ENCODE measurements at regions not wholly inside any gene's neighbourhood (a gene's known extent, or its start where the extent isn't known, plus 50 kb on each side); places are given as distances from the start of the nearest gene placed in this dataset.

DNA sequence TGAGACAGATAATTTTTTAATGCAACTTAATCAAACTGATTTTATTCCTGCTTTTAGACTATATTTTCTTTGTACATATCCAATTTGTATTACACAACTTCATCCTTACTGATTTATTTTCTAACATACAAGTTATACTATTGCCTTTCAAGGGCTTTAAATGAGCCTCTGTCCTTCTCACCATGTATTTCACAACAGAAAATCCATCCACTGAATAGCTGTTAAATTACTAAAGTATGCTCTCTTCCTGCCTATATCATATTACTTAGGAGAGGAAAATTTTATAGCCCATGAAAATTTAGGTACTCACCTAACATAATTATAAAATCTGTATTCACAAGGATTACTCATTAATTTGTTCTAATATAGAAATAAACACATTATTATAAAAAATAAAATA is 528.6 kb downstream of the ANKRD50 start:
- no peaks in the 10 kb centered on the region for H3K36me3 ChIP-seq
- no peak for TF ChIP-seq CTCF (IDR thresholded peaks at IDR 0.05; ENCODE audit: low read depth, low read length)
- no peaks in the 10 kb centered on the region for H3K9me3 ChIP-seq (ENCODE audit: severe bottlenecking)
- no peak overlapping the region for H3K4me3 ChIP-seq (ENCODE audit: low read depth, low read length)
- no peaks in the 10 kb centered on the region for H3K27me3 ChIP-seq (ENCODE audit: insufficient read depth, low read depth, severe bottlenecking)
- no peak for DNase-seq
- no peak overlapping the region for H3K27ac ChIP-seq

- no peak for TF ChIP-seq CTCF (IDR thresholded peaks at IDR 0.05; ENCODE audit: low read depth, low read length)
- Histone ChIP-seq H3K36me3 (no peaks in the 10 kb centered on the region), H3K4me3 (ENCODE audit: low read depth, low read length) (no peak overlapping the region), H3K27ac (no peak overlapping the region), H3K9me3 (ENCODE audit: severe bottlenecking) (no peaks in the 10 kb centered on the region), H3K27me3 (ENCODE audit: insufficient read depth, low read depth, severe bottlenecking) (no peaks in the 10 kb centered on the region)
- no peak for DNase-seq
Measured at GRCh38 chr4:124184792-124185191, 527.7 kb downstream of the ANKRD50 start.

DNA sequence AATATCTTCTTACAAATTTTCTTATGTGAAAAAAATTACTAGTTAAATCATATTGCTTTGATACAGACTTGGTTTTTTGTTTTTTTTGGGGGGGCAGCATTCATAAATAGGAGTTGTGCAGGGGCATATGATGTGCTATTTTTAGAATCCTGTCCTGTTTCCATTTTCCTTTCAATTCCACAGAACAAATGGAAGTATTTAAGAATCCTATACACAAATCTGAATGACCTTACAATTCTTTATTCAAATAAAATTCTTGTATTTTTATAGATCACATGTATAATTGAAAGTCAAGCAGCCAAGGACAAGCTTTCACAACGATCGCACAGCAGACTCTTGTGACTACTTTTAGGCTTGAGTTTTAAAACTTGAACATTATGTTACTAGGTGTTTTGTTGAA is 523.9 kb downstream of the ANKRD50 start:
- H3K27ac ChIP-seq, result no peak overlapping the region
- no peaks in the 10 kb centered on the region for H3K36me3 ChIP-seq

GRCh38 chr4:124189545-124189944 is 523.0 kb downstream of the ANKRD50 start:
- H3K27me3 ChIP-seq (ENCODE audit: insufficient read depth, low read depth, severe bottlenecking), result no peaks in the 10 kb centered on the region
- no peak for DNase-seq
- no peak for TF ChIP-seq CTCF (IDR thresholded peaks at IDR 0.05; ENCODE audit: low read depth, low read length)

More for the DNA sequence above, 523.9 kb downstream of the ANKRD50 start:
- DNase-seq, result no peak
- Histone ChIP-seq H3K9me3 (ENCODE audit: severe bottlenecking) (no peaks in the 10 kb centered on the region), H3K27me3 (ENCODE audit: insufficient read depth, low read depth, severe bottlenecking) (no peaks in the 10 kb centered on the region), H3K4me3 (ENCODE audit: low read depth, low read length) (no peak overlapping the region)
- TF ChIP-seq CTCF (IDR thresholded peaks at IDR 0.05; ENCODE audit: low read depth, low read length), result no peak

GRCh38 chr4:124191329-124191728 is 521.2 kb downstream of the ANKRD50 start:
- Histone ChIP-seq H3K27ac (no peak overlapping the region), H3K27me3 (ENCODE audit: insufficient read depth, low read depth, severe bottlenecking) (no peaks in the 10 kb centered on the region), H3K36me3 (no peaks in the 10 kb centered on the region), H3K9me3 (ENCODE audit: severe bottlenecking) (no peaks in the 10 kb centered on the region), H3K4me3 (ENCODE audit: low read depth, low read length) (no peak overlapping the region)
- no peak for DNase-seq
- no peak for TF ChIP-seq CTCF (IDR thresholded peaks at IDR 0.05; ENCODE audit: low read depth, low read length)

More at GRCh38 chr4:124189545-124189944, 523.0 kb downstream of the ANKRD50 start:
- Histone ChIP-seq H3K9me3 (ENCODE audit: severe bottlenecking) (no peaks in the 10 kb centered on the region), H3K27ac (no peak overlapping the region), H3K4me3 (ENCODE audit: low read depth, low read length) (no peak overlapping the region), H3K36me3 (no peaks in the 10 kb centered on the region)

DNA sequence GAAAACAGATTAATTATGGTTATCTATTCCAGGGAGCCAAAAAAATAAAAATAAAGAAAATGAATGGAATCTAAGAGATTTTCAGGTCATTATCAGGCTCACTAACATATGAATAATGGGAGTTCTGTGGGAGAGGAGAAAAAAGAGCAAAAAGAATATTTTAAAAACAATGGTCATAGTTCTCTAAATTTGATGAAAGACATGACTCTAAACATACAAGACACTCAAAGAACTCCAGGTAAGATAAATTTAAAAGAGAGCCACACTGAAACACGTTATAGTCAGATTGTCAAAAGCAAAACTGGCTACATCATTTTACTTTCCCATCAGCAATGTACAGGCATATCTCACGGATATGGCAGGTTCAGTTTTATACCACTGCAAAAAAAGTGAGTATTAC is 520.0 kb downstream of the ANKRD50 start:
- Histone ChIP-seq H3K27ac (no peak overlapping the region), H3K36me3 (no peaks in the 10 kb centered on the region), H3K27me3 (ENCODE audit: insufficient read depth, low read depth, severe bottlenecking) (no peaks in the 10 kb centered on the region), H3K9me3 (ENCODE audit: severe bottlenecking) (no peaks in the 10 kb centered on the region), H3K4me3 (ENCODE audit: low read depth, low read length) (no peak overlapping the region)
- no peak for DNase-seq
- TF ChIP-seq CTCF (IDR thresholded peaks at IDR 0.05; ENCODE audit: low read depth, low read length), result no peak
